ENCODE measurements at regions not wholly inside any gene's neighbourhood (a gene's known extent, or its start where the extent isn't known, plus 50 kb on each side); places are given as distances from the start of the nearest gene placed in this dataset.

Small RNAs in the stretch of these regions (small RNA-seq; reads per million reads assigned to genes)
- gene MIR4280 (0 reads per million in 4 donors), gene RN7SKP34 (0 reads per million in 4 donors)
